Activated CD8-positive, alpha-beta memory T cell treated with anti-CD3 and anti-CD28 coated beads, Interleukin-2, amount 50 U/mL, for 1 hour (primary cell): ENCODE measurements at regions not wholly inside any gene's neighbourhood (a gene's known extent, or its start where the extent isn't known, plus 50 kb on each side); places are given as distances from the start of the nearest gene placed in this dataset.

Source experiments
- DNase-seq: peaks from one replicate; pipeline ENCODE4 v3.0.0-alpha.2; 2020; ENCODE audit errors: extremely low read depth

DNA sequence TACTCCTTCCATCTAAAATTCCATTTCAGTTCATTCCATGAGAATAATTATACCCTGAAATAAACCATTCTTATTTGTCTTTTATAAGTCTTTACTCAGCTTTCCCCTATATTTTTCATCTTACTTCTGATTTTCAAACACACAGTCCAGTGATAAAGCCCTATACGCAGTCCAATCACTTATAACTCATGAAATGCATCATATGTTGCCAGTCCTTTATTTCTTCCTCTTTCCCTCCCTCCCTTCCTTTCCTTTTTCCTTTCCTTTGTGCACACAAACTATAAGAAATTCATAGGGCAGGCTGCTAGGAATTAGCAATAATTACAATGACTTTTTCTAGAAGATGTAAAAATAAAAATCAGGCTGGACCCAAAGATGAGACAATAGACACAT is 58.8 kb upstream of the RPS23 start:
- DNase-seq = no peak

DNA sequence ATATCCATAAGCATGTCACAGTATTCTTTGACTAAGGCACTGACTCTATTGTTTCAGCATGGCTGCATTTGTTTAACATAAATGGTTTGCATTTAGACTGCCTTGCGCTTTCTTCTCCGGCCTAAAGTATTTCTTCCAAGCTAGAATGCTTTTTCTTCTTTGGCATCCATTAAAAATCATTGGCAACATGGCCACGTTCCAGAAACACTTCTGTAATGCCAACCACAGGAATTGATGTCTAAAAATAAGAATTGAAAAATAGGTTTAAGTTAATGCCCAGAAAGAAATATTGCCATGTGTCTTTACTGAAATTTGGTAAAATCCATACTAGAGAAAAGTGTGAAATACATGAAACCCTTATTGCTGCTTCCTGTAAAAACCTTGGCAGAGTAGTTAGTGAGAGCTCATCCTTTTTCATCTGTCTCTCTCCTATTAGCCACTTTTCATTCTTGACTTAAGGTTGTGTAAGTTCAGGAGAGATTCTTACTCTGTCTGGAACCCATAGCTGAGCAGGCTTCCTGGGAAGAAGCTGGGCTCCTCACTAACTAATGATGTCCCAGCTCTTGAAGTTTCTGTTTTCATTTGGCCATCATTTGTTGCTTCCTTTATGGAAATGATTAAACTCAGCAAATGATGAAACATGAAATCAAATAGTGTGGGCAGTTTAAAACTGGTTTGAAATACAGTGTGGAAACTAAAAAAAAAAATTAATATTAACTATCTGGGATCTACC is 58.2 kb upstream of the RPS23 start:
- DNase-seq = no peak

DNA sequence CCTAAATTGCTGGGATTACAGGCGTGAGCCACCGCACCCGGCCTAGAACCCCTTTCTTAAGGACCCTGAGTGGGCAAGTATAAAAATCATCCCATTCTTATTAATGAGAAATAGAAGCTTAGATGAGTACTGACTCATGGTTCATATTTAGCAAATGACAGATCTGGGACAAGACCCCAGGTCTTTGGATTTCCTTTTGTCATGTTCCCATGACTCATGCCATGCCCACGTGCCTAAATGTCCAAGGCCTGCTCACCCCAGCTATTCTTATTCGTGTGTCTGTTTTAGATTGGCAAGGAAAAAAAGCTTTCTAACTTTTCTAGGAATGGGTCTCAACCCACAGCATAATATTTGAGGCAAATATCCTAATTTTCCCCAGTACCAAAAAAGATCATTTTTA is 57.7 kb upstream of the RPS23 start:
- no peak for DNase-seq

DNA sequence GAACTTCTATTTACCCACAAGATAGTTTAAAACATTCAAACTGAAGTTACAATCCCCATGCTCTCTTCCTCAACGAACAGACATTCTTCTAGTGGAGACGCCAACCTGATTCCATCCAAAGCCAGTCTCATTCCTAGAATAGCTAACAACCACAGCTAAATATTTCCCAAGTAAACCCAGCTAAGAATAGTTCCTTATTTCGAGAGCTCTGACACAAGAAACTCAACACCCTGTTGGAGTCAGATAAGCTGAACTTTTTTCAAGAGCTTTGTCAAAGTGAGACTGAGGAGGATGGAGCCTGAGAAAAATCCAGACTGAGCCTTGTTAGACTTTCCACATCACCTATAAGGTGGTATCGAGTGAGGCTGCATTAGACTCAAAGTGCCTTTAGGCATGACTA is 56.7 kb upstream of the RPS23 start:
- DNase-seq = no peak

DNA sequence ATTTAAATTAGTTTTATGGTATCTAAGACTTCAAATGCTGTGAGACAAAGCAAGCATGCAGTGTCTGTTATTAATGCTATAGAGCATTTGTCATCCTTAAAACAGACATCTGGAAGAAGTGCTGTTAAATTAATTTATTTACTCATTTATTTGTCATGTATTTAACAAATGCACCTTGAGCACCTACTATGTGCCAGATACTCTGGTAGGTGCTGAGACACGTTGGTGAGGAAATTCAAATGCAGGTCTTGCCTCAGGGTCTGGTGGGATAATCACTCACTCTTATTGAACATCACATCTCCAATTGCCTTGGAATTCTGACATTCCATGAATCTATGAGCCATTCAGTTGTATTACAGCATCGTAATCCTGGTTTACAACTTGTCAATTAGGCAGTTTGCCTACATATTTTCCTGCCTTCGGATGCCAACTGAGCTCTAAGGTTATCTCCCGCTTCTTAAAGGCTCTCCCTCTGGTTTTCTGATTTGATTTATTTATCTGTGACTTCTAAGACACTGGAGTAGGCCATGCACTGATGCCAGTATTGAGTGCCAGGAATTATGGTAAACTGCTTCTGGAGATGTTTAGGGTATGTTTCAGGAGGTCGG is 56.0 kb upstream of the RPS23 start:
- no peak for DNase-seq

DNA sequence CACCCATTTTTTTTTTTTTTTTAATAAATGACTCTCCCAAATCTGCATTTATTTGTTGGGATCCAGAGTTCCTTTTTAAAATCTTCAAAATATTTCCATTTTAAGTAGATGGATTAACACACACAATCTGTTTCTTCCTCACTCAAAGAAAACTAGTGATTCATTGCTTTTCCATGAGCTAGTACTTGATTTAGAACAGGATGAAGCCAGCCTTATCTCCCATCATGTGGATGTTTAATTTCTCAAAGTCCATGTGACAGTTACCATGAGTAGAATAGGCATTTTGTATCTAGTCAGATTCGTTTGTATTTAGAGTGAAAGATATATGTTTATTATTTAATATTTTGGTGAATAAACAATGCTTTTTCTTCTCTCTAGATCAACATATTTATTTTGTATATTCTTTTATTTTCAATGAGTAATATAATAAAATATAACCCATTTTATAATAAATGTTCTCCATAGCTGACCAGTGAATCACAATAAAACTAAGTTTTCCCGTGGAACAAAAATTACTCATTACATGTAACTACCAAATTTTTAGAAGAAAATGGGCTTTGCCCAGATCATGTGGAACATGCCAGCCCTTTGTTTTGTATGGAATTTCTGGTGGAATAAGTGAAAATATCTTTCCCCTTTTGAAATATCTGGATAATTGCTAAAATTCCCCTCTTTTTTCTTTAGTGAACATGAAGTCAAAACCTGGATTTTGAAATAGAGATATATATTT is 54.9 kb upstream of the RPS23 start:
- no peak for DNase-seq

DNA sequence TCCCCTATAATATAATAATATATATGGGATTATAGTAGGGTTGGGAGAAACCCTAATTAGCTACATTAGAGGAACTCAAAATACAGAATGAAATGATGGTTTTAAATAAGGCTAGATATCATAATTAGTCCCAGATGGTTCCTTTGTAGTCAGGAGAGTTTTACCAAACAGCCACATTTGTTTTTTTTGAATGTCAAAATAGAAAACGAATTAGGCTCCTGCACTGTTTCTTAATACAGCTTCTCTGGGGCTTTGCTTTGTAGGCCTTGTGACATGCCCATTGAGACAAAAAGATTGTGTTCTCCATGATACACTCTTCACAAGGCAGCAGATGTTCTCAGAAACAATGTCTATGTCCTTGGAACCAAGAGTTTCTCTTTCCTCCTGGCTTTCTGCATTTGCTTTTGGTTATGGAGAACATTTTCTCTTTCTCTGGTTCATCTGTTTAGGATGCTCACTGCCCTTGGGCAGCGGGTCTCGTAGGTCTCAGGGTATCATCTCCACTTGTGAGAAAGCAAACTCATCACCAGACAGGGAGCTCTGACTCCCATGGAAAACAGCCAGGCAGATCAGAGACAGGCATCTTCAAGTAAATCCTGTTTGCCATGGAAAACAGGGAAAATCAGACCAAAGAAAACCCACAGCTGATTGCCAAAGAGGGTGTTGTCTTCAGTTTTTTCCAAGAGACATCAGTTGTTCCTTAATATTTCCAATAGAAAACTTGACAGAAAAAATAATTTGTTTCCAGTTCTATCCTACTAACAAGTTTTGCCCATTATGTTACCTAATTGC is 54.1 kb upstream of the RPS23 start:
- DNase-seq = no peak

DNA sequence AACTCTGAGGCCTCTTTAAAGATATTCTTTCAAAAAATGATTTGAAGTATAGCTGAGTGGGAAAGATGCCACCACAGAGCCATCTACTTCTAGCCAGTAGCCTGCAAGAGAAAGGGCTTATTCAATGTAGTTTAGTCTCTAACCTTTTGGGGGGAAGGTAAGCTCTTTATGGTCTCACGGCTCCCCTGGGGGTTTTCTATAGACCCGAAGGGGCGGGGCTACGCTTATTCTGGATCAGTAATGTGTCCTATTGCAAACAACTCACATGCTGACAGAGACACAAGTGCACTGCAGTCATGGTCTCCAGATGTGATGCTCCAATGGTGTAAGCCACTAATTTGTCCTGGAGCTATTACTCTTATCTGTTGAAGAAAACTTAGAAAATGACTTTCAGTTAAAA is 53.4 kb upstream of the RPS23 start:
- no peak for DNase-seq

DNA sequence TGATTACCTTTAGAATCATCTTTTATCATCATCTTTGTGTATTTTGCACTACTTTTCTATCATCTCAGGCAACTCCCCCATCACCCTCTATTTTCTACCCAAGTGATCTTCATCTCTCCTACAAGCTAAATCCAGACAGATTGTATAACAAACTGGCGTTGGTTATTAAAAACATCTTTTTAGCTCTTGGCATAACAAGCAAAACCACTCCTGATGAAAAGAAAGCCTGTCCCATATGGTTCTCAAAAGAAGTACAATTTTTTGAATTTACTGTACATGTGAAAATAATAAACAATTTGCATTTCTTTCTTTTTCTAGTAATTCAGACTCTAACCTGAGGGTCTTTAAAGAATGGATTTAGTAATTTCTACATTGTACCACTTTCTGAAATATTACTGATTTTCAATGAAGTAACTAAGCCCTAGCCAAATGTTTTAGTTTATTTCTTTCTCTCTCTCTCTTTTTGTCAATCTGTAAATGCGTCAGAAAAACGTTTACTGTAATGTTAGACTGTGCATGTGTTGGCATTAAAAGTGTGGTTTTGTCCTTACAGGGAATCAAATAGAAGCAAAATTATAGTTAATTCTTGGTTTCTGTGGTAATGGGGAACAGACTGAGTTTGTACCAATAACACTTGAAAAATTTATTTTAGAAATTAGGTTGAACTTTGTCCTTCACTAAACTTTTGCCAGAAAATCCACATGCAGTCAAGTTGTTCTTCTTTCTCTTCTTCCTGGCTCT is 52.5 kb upstream of the RPS23 start:
- no peak for DNase-seq

DNA sequence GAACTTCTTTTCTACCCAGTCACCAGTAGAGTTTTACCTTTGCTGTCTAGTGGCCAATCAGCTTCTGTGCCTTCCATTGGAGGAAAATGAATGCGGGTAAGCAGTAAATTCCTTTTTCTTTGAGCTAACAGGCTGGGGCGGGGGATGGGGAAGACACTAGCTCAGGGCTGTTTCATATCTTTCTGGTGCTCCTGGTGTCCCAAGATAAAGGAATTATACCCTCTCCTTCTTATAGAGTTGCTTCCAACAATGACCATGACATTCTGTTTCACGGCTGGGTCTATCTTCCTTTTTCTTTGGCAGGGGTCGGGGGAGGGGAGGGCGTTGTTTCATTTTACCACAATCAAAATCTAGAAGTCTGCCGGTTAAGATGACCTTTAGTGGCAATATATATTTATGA is 51.2 kb upstream of the RPS23 start:
- DNase-seq = no peak
